ENCODE measurements at regions not wholly inside any gene's neighbourhood (a gene's known extent, or its start where the extent isn't known, plus 50 kb on each side); places are given as distances from the start of the nearest gene placed in this dataset.

- in situ Hi-C loops (cut with MboI; ENCODE audit: low sequenced_read_pairs) = no loop called here
- no peaks in the 10 kb centered on the region for H3K9me3 ChIP-seq
- no peak for DNase-seq (ENCODE audit: low spot score in 2 of 2)
- H3K27me3 ChIP-seq (ENCODE audit: low read depth) = no peaks in the 10 kb centered on the region
- no peaks in the 10 kb centered on the region for H3K36me3 ChIP-seq (replicated peaks)
- no peak overlapping the region for H3K4me3 ChIP-seq
- H3K4me1 ChIP-seq = no peaks in the 10 kb centered on the region
Measured at GRCh38 chr10:126846469-126846868, 58.8 kb upstream of the DOCK1 start.

- no peaks in the 10 kb centered on the region for H3K9me3 ChIP-seq
- in situ Hi-C loops (cut with MboI; ENCODE audit: low sequenced_read_pairs) = no loop called here
- H3K4me3 ChIP-seq = no peak overlapping the region
- no peaks in the 10 kb centered on the region for H3K4me1 ChIP-seq
- no peaks in the 10 kb centered on the region for H3K27me3 ChIP-seq (ENCODE audit: low read depth)
- no peaks in the 10 kb centered on the region for H3K36me3 ChIP-seq (replicated peaks)
- no peak for DNase-seq (ENCODE audit: low spot score in 2 of 2)
Measured at GRCh38 chr10:126846959-126847358, 58.3 kb upstream of the DOCK1 start.

- Histone ChIP-seq H3K9me3 (no peaks in the 10 kb centered on the region), H3K4me3 (no peak overlapping the region), H3K36me3 (replicated peaks) (no peaks in the 10 kb centered on the region), H3K4me1 (no peaks in the 10 kb centered on the region), H3K27me3 (ENCODE audit: low read depth) (no peaks in the 10 kb centered on the region)
- in situ Hi-C loops (cut with MboI; ENCODE audit: low sequenced_read_pairs) = no loop called here
- no peak for DNase-seq (ENCODE audit: low spot score in 2 of 2)
Measured at GRCh38 chr10:126847666-126848065, 57.6 kb upstream of the DOCK1 start.

- Histone ChIP-seq H3K9me3 (no peaks in the 10 kb centered on the region), H3K27me3 (ENCODE audit: low read depth) (no peaks in the 10 kb centered on the region), H3K4me3 (no peak overlapping the region), H3K36me3 (replicated peaks) (no peaks in the 10 kb centered on the region), H3K4me1 (no peaks in the 10 kb centered on the region)
- no peak for DNase-seq (ENCODE audit: low spot score in 2 of 2)
- in situ Hi-C loops (cut with MboI; ENCODE audit: low sequenced_read_pairs) = no loop called here
Measured at GRCh38 chr10:126849646-126850045, 55.6 kb upstream of the DOCK1 start.

GRCh38 chr10:126851414-126852108, 53.7 kb upstream of the DOCK1 start:
- Histone ChIP-seq H3K9me3 (no peaks in the 10 kb centered on the region), H3K4me1 (no peaks in the 10 kb centered on the region), H3K36me3 (replicated peaks) (no peaks in the 10 kb centered on the region), H3K27me3 (ENCODE audit: low read depth) (no peaks in the 10 kb centered on the region), H3K4me3 (no peak overlapping the region)
- in situ Hi-C loops (cut with MboI; ENCODE audit: low sequenced_read_pairs) = no loop called here
- DNase-seq (ENCODE audit: low spot score in 2 of 2) = no peak

- DNase-seq (ENCODE audit: low spot score in 2 of 2) = no peak
- H3K4me3 ChIP-seq = no peak overlapping the region
- in situ Hi-C loops (cut with MboI; ENCODE audit: low sequenced_read_pairs) = no loop called here
Measured at GRCh38 chr10:126854726-126855495, 50.3 kb upstream of the DOCK1 start.

More at GRCh38 chr10:126854726-126855495, 50.3 kb upstream of the DOCK1 start:
- H3K4me1 ChIP-seq = no peaks in the 10 kb centered on the region
- no peaks in the 10 kb centered on the region for H3K9me3 ChIP-seq
- H3K27me3 ChIP-seq (ENCODE audit: low read depth) = no peaks in the 10 kb centered on the region; the same call in 1 of the 2 replicates
- no peaks in the 10 kb centered on the region for H3K36me3 ChIP-seq (replicated peaks)

Measured in HAP-1 (cell line).